ENCODE measurements at regions not wholly inside any gene's neighbourhood (a gene's known extent, or its start where the extent isn't known, plus 50 kb on each side); places are given as distances from the start of the nearest gene placed in this dataset.

- TF ChIP-seq CTCF (IDR thresholded peaks at IDR 0.05) (no peak), POLR2A (IDR thresholded peaks at IDR 0.05) (no peak), EP300 (IDR thresholded peaks at IDR 0.05) (no peak)
These were observed 705.6 kb upstream of the MIR17HG start for GRCh38 chr13:90641884-90642283.

Measured in ovary (tissue), 3 donors.